ENCODE measurements at regions not wholly inside any gene's neighbourhood (a gene's known extent, or its start where the extent isn't known, plus 50 kb on each side); places are given as distances from the start of the nearest gene placed in this dataset.

- TF ChIP-seq EZH2 (IDR thresholded peaks at IDR 0.05; ENCODE audit: borderline replicate concordance) (no peak), CTCF (IDR thresholded peaks at IDR 0.05; ENCODE audit: poor library complexity) (no peak), EZH2phosphoT487 (IDR thresholded peaks at IDR 0.05; ENCODE audit: low read depth, severe bottlenecking, unreplicated experiment) (no peak)
These were observed 278.5 kb downstream of the ADAMTS20 start for GRCh38 chr12:43273467-43273866.
